Ishikawa (cell line): ENCODE measurements at regions not wholly inside any gene's neighbourhood (a gene's known extent, or its start where the extent isn't known, plus 50 kb on each side); places are given as distances from the start of the nearest gene placed in this dataset.

ENCODE experiments used
- CEBPB ChIP-seq: IDR thresholded peaks from 2 replicates; pipeline ENCODE4 v1.6.1; 2012
- CREB1 ChIP-seq: IDR thresholded peaks from 2 replicates; pipeline ENCODE4 v1.6.1; 2012; ENCODE audit warnings: low read depth
- EGR1 ChIP-seq: IDR thresholded peaks from 2 replicates; pipeline ENCODE4 v1.6.1; 2012
- EP300 ChIP-seq: IDR thresholded peaks from 2 replicates; pipeline ENCODE4 v1.6.1; 2012; ENCODE audit warnings: borderline replicate concordance
- FOXM1 ChIP-seq: IDR thresholded peaks from 2 replicates; pipeline ENCODE4 v1.6.1; 2012; ENCODE audit warnings: low read depth, borderline replicate concordance
- MAX ChIP-seq: IDR thresholded peaks from 2 replicates; pipeline ENCODE4 v1.6.1; 2012
- NFIC ChIP-seq: IDR thresholded peaks from 2 replicates; pipeline ENCODE4 v1.6.1; 2012
- RAD21 ChIP-seq: IDR thresholded peaks from 2 replicates; pipeline ENCODE4 v1.6.1; 2012; ENCODE audit warnings: low read depth
- REST ChIP-seq: IDR thresholded peaks from 2 replicates; pipeline ENCODE4 v1.6.1; 2012; ENCODE audit warnings: low read depth, mild to moderate bottlenecking
- TAF1 ChIP-seq: IDR thresholded peaks from 2 replicates; pipeline ENCODE4 v1.6.1; 2012; ENCODE audit warnings: low read depth, mild to moderate bottlenecking
- TCF12 ChIP-seq: IDR thresholded peaks from 2 replicates; pipeline ENCODE4 v1.6.1; 2012; ENCODE audit warnings: low read depth
- TEAD4 ChIP-seq: IDR thresholded peaks from 2 replicates; pipeline ENCODE4 v1.6.1; 2012
- USF1 ChIP-seq: IDR thresholded peaks from 2 replicates; pipeline ENCODE4 v1.6.1; 2012
- YY1 ChIP-seq: IDR thresholded peaks from 2 replicates; pipeline ENCODE4 v1.6.1; 2012; ENCODE audit warnings: low read depth
- ZBTB7A ChIP-seq: IDR thresholded peaks from 2 replicates; pipeline ENCODE4 v1.6.1; 2012; ENCODE audit warnings: low read depth

DNA sequence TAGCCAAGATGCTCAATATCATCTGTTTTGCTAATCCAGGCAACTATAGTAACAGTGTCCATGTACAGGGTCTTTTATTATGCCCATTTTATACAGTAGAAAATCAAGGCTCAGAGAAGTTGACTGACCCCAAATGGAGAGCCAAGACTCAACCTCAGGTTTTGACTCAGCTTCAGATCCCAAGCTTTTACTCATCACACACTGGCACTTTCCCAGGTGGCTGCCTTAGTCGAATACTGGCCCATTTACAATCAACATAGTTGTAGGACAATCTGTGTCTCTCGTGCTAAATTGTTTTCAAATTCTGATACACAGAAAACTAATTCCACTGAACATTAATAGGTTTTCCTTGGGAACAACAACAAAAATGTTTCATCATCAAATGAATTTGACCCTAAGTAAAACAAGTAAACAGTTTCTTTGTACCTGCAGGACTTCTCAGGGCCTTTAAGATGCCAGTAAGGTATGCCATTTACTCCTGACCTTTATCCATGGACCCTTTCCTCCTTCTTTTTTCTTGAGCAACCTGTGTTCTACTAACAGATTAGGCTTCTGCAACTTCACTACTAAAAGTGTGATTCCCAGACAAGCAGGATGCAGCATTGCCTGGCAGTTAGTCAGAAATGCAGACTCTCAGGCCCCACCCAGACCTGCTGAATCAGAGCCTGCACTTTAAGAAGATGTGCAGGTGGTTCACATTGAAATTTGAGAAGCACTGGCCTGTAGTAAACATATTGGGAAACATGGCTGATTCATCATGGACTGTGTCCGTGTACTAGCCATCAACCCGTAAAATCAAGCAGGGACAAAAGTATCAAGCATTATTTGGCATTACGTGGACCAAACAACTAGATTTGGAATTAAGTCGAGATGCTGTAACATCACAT is 128.8 kb downstream of the RRAGC start:
- no peak for TF ChIP-seq FOXM1
- TF ChIP-seq NFIC: no peak
- TF ChIP-seq TCF12: no peak
- no peak for TF ChIP-seq ZBTB7A
- TF ChIP-seq YY1: no peak
- TF ChIP-seq TEAD4: no peak
- TF ChIP-seq TAF1: no peak
- TF ChIP-seq EP300: no peak
- TF ChIP-seq MAX: no peak
- no peak for TF ChIP-seq REST
- TF ChIP-seq CREB1: no peak

- TF ChIP-seq CEBPB (no peak), CREB1 (no peak), REST (no peak), NFIC (no peak), EP300 (no peak), EGR1 (no peak), TEAD4 (no peak), ZBTB7A (no peak), TAF1 (no peak), FOXM1 (no peak), RAD21 (no peak), USF1 (no peak), TCF12 (no peak)
Observed at GRCh38 chr1:38728585-38728908, 131.0 kb downstream of the RRAGC start.

DNA sequence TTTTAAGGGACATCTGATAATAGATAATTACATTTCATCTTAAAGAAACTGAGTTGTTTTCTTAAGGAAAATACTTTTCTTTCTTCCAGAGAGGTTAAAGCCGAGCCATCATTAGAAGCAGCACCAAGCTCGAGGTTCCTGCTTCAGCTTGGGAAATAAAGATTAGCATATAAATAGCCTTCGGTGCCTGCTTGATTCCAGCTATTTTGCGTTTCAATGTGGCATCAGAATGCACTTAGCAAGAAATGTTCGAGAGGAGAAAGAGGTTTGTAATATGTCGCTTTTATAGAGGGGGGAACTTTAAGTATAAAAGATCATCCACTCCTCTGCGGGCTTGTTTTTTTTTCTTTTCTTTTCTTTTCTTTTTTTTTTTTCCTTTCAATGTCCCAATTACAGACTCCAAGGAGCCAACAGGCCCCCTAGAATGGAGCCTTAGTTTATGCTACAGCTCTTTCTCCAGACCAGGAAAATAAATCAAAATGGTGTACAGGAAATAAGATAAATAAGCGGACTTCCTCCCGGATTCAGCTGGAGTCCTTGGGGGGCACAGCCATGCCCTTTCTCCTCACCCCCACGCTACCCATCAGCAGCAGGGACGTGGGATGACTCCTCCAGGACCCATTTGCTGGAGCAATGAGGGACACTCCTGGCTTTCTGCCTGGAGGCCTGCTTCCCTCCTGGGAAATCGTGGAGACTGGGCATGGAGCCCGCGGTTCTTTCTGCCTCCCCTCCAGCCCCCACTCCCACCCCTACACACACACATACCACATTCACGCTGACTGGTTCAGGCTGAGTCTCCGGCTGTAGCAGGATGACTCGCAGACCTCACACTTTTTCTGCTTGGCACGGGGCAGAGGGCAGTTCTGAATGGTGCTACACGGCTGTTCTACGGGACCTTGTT is 131.6 kb downstream of the RRAGC start:
- TF ChIP-seq TEAD4 (no peak), USF1 (no peak), RAD21 (no peak), CEBPB (no peak), EGR1 (no peak), TAF1 (no peak), TCF12 (no peak), EP300 (no peak), FOXM1 (no peak), CREB1 (no peak), REST (no peak), MAX (no peak), YY1 (no peak), ZBTB7A (no peak), NFIC (no peak)
